ENCODE measurements at regions not wholly inside any gene's neighbourhood (a gene's known extent, or its start where the extent isn't known, plus 50 kb on each side); places are given as distances from the start of the nearest gene placed in this dataset.

DNA sequence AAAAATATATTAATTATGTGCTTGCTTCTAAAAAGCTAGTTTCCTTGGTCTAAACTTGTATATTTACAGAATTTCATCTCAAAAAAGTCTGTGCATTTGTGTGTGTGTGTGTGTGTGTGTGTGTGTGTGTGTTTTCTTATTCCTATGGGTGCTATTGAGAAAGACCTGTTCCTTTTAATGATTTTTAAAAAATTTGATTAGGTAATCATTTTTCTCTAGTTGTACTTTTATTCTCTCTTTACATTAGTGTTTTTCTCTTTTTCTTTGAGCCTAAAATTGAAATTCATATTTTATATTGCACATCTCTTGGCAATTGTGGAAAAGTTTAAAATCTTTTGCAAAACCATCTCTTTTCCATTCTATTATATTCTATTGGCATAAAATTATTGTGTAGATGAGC is 690.4 kb upstream of the NDST4 start:
- H3K4me3 ChIP-seq (ENCODE audit: low read length): no peak overlapping the region
- TF ChIP-seq, protein P1, sequence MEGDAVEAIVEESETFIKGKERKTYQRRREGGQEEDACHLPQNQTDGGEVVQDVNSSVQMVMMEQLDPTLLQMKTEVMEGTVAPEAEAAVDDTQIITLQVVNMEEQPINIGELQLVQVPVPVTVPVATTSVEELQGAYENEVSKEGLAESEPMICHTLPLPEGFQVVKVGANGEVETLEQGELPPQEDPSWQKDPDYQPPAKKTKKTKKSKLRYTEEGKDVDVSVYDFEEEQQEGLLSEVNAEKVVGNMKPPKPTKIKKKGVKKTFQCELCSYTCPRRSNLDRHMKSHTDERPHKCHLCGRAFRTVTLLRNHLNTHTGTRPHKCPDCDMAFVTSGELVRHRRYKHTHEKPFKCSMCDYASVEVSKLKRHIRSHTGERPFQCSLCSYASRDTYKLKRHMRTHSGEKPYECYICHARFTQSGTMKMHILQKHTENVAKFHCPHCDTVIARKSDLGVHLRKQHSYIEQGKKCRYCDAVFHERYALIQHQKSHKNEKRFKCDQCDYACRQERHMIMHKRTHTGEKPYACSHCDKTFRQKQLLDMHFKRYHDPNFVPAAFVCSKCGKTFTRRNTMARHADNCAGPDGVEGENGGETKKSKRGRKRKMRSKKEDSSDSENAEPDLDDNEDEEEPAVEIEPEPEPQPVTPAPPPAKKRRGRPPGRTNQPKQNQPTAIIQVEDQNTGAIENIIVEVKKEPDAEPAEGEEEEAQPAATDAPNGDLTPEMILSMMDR (conservative IDR thresholded peaks at IDR 0.05; ENCODE audit: low read depth, low read length): no peak
- no peak for DNase-seq (ENCODE audit: low read depth)

DNA sequence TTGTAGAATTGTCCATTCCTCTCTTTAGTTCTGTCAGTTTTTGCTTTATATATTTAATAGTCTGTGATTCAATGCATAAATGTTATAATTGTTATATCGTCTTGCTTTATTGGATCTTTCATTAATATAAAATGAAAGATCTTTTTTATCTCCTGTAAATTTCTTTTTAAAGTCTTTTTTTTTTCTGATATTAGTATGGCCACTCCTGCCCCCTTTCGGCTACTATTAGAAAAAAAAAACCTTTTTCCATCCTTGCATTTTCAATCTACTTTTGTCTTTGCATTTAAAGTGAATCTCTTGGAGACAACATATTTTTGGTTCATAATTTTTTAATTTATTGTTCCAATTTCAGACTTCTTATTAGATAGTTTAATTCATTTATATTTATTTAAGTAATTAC is 677.4 kb upstream of the NDST4 start:
- H3K4me3 ChIP-seq (ENCODE audit: low read length): no peak overlapping the region
- no peak for DNase-seq (ENCODE audit: low read depth)
- TF ChIP-seq, protein P1 (conservative IDR thresholded peaks at IDR 0.05; ENCODE audit: low read depth, low read length): no peak

DNA sequence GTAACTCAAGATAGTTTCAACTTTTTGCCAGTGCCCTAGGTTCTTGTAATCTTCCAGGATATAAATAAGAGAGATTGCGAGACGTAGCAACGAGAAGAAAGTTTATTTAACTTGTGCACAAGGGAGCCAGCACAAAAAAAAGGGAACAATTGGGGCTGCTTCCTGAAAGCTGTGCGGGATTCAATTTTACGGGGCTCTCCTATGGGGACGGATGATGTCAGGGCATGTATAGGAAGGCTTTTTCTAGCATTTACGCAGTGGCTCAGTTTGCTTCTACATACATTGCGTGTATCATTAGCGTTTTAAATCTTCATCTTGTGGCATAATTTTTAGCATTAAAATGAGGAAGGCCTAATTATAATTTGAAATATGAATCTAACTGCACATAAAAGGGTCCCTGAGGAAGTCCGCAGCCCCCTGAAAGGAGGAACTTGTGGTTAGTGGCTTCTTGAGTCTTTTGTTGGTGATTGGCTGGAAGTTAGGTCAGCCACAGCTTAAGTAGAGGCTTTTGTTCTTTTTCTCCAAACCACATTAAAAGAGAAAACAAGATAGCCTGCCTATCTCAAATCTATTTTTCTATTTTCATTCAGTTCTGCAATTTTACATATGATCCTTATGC is 668.2 kb upstream of the NDST4 start:
- no peak overlapping the region for H3K4me3 ChIP-seq (ENCODE audit: low read length)
- no peak for DNase-seq (ENCODE audit: low read depth)
- TF ChIP-seq, protein P1 (conservative IDR thresholded peaks at IDR 0.05; ENCODE audit: low read depth, low read length): no peak

DNA sequence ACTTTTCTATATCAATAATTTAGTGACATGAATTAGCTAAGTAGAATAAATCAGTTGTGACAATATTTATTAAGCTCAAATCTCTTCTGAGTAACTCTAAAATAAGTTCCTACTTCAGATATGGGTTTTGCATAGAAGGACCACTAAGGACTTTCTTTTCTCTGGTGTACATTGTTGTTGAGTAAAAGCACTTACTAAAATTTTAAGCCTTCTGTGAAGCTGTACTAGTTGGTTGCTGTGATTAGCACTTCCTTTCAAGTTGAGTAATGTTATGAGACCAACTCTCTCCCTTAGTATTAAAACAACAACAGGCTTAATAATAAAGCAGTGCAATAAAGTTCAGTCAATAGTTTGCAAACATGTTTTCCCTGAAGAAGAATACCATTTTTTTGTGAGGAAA is 667.4 kb upstream of the NDST4 start:
- DNase-seq (ENCODE audit: low read depth): no peak
- TF ChIP-seq, protein P1 (conservative IDR thresholded peaks at IDR 0.05; ENCODE audit: low read depth, low read length): no peak
- H3K4me3 ChIP-seq (ENCODE audit: low read length): no peak overlapping the region

GRCh38 chr4:115780268-115780667 is 666.8 kb upstream of the NDST4 start:
- DNase-seq (ENCODE audit: low read depth): no peak
- no peak overlapping the region for H3K4me3 ChIP-seq (ENCODE audit: low read length)
- TF ChIP-seq, protein P1 (conservative IDR thresholded peaks at IDR 0.05; ENCODE audit: low read depth, low read length): no peak

GRCh38 chr4:115770046-115770543 is 656.7 kb upstream of the NDST4 start:
- TF ChIP-seq, protein P1 (conservative IDR thresholded peaks at IDR 0.05; ENCODE audit: low read depth, low read length): no peak
- H3K4me3 ChIP-seq (ENCODE audit: low read length): no peak overlapping the region
- no peak for DNase-seq (ENCODE audit: low read depth)

- DNase-seq (ENCODE audit: low read depth): no peak
- TF ChIP-seq, protein P1 (conservative IDR thresholded peaks at IDR 0.05; ENCODE audit: low read depth, low read length): no peak
- H3K4me3 ChIP-seq (ENCODE audit: low read length): no peak overlapping the region
Observed at GRCh38 chr4:115769396-115769795, 656.0 kb upstream of the NDST4 start.

All from retinal pigment epithelial cell (primary cell).